ENCODE measurements at regions not wholly inside any gene's neighbourhood (a gene's known extent, or its start where the extent isn't known, plus 50 kb on each side); places are given as distances from the start of the nearest gene placed in this dataset.

GRCh38 chr2:47226923-47227220 lies 50.6 kb upstream of the CALM2 start:
- CTCF ChIA-PET, result interaction anchor here (1.9 to 2.9 kb wide), 2 partner anchors 9 to 13 kb away, joined by 4 to 8 read pairs; no protein-coding TSS in a partner anchor
- no peak for TF ChIP-seq CTCF (IDR thresholded peaks at IDR 0.05; ENCODE audit: insufficient read depth, low read depth, low read length)
- no peak for DNase-seq (ENCODE audit: low read depth)
- POLR2A ChIA-PET, result no interaction called here
- no peaks in the 10 kb centered on the region for H3K27me3 ChIP-seq (ENCODE audit: control insufficient read depth, insufficient read depth, low read length)
- no peaks in the 10 kb centered on the region for H3K36me3 ChIP-seq (ENCODE audit: control insufficient read depth, insufficient read depth, low read length)
- H3K4me3 ChIP-seq (ENCODE audit: low read depth, low read length), result no peak overlapping the region

- POLR2A ChIA-PET, result no interaction called here
- CTCF ChIA-PET, result interaction anchor here (1.9 to 2.9 kb wide), 2 partner anchors 9 to 13 kb away, joined by 4 to 8 read pairs; no protein-coding TSS in a partner anchor
- TF ChIP-seq CTCF (IDR thresholded peaks at IDR 0.05; ENCODE audit: insufficient read depth, low read depth, low read length), result no peak
- Histone ChIP-seq H3K27me3 (ENCODE audit: control insufficient read depth, insufficient read depth, low read length) (no peaks in the 10 kb centered on the region), H3K4me3 (ENCODE audit: low read depth, low read length) (no peak overlapping the region), H3K36me3 (ENCODE audit: control insufficient read depth, insufficient read depth, low read length) (no peaks in the 10 kb centered on the region)
- no peak for DNase-seq (ENCODE audit: low read depth)
Measured at GRCh38 chr2:47226132-47226922, 50.0 kb upstream of the CALM2 start.

Data from BJ (cell line).